ENCODE measurements at regions not wholly inside any gene's neighbourhood (a gene's known extent, or its start where the extent isn't known, plus 50 kb on each side); places are given as distances from the start of the nearest gene placed in this dataset.
"Not testable (repeated sequence)": the region's sequence is repeated elsewhere in the genome, so short reads cannot be mapped to it uniquely, and the experiment has no call there.

DNA sequence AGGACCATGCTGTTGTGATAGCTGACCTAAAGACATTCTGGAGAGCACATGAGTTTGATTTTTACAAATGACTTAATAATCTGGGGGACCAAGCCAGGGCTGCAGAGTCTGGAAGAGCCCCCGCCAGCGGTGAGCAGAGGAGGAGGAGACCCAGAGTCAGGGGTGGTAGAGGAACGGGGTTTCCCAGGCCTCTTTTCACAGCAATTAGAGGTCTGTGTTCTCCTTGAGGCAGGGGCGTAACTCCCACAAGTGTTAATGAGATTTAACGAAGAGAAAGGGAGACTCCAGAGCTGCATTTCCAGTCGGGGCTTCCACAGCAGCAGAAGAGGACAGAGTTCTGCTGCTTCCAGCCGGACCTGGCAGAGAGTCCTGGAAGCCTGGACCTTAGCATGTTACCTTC, 137.9 kb upstream of the SLC24A2 start:
- DNase-seq: no peak

DNA sequence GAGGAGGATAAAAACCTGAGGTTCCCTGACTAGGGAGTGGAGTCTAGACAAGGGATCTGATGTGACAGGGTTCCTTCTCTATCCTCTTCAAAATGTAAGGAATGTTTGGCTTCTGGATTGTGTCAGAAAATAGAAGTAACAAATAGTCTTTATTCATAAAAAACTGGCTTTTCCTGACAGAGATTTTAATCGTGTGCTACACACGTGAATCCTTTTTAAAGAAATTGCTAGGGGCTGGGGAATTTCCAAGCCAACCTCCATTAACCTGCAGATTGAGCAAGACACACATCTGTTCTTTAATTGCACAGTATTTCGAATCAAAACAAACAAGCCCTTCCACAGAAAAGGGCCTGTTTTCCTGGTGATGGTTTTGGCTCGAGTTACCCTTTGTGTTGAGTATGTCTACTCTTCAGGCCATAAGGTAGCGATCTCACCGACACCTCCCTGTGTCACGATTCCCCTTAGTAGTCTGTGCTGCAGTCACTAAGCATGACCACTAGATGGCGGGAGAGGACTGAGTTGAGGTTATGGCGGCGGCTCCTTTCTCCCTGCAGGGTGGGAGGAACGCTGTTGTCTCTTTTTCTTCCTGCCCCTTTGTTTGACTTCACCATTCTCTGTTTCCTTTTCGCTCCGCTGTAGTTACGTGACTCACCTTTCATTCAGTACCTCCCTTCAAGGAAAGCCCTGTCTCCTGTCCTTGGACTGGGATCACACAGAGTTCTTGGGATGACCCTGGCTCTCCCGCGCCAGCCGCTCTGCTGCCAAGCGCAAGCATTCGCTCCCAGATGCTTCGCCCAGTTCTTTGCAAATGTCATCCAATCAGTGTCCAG, 137.1 kb upstream of the SLC24A2 start:
- DNase-seq: peak; percentile 81

DNA sequence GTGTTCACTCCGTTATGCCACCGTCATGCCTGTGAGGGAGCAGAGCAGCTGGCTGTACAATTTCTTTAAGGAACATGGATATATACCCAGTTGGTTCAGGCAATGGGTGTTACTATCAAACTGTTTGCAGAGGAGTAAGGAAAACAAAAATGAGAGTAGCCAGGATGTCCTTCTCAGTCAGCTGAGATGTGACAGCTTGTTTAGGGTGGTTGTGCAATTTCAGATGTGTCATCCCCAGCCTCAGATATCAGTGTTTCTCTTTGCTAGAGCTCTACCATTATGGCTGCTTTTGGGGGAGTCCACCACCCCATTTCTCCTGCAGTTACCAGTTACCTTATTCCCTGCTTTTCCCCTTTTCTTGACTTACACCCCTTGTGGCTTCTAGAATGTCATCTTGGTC, 135.2 kb upstream of the SLC24A2 start:
- no peak for DNase-seq

DNA sequence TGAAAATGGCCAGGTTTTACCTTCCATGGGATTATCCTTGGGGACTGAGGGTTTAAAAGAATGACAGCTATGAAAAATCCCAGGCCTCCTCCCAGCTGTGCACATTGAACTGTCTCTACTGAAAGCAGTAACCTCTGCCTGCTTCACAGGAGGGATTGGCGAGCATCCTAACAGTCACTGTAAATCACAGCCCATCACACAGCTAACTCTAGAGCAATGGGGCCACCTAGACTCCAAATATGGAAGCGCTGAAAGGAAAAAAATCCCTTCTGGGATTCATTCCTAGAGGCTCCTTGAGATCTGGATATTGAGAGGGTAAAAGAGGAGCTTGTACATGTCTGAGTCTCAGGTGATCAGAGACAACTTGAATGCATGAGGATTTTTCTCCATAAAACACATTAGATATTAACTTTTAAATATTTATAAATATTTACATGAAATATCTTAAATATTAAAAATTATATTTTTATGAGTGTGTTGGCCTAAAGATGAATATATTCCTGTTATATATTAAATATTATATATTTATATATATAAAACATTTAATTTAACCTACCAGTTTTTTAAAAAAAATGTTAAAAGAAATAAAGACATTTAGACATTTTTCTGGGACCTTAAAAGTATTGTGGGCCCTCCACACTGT, 133.8 kb upstream of the SLC24A2 start:
- DNase-seq: no peak

DNA sequence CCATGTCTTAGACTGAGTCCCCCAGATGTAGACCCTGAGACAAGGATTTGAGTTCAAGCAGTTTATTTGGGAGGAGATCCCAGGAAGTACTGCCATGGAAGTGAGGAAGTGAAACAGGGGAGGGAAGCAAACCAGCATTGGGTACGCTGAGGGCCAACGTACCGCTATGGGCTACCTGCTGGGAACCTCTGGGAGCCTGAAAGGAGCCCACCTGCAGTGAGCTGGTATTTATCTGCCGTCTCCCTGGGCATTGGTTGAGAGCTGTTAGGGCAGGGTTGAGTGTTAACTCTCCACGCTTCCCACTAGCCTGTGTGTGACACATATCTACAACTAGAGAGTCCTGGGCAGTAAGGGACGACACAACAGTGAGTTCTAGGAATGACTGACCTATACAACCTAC, 131.6 kb upstream of the SLC24A2 start:
- no peak for DNase-seq

DNA sequence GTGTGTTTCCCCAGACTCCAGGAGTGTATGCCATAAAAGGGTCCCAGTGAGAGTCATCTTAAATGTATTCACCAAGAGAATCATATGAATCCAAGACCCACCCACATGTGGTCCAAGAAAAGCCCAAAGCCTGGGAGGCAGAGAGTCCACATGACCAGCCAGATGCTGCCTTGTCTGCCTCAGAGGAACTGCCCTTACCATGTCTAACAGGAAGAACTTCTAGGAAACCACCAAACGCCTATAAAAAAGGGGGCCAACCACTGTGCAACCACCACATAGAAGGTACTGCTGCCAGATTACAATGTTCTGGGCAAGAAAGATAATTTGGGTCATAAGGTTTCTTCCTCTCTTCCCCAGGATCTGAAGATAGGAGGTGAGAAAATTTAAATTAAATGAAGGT, 129.8 kb upstream of the SLC24A2 start:
- no peak for DNase-seq

DNA sequence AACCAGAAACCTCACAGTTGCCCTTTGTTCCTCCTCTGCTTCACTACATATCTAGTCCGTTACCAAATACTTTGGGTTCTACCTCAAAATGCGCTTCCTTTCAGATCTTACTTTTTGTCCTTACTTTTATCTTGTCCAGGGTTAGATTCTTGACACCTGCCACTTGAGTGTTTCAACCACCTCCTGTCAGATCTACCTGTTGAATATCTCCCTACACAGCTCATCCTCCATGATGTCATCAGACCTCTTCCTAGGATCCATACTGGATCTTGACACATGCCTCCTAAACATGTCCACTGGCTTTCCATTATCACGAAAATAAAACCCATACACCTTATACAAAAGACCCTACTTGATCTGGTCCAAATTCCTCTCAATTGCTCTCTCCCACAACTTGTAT, 125.2 kb upstream of the SLC24A2 start:
- no peak for DNase-seq

DNA sequence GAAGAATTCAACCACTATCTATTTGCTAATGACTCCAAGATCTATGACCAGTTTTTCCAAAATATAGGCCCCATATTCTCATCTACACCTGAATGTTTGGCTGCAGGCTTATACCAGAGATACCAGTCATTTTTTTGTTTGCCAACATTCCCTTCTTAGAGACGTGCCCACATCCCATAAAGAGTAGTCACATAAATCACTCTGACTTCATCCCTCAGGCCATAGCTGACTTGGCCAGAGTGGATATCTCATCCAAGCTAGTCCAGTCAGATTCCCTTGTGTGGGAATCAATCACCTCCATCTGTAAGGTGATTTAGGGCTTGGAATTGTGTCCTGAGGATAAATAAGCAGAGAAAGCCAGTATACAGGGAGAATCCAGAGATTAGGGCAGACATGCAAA, 124.3 kb upstream of the SLC24A2 start:
- no peak for DNase-seq

DNA sequence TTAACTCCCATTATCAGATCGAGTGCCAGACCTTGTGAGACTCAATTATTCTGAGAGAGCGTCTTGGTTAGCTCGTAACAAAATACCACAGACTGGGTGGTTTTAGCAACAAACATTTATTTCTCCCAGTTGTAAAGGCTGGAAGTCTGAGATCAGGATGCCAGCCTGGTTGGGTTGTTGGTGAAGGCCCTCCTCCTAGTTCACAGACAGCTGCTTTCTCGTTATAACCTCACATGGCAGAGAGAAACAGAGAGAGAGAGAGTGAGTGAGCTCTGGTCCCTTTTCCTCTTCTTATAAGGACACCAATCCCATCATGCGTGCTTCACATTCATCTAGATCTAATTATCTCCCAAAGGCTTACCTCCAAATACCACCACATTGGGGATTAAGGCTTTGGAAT, 114.2 kb upstream of the SLC24A2 start:
- no peak for DNase-seq

DNA sequence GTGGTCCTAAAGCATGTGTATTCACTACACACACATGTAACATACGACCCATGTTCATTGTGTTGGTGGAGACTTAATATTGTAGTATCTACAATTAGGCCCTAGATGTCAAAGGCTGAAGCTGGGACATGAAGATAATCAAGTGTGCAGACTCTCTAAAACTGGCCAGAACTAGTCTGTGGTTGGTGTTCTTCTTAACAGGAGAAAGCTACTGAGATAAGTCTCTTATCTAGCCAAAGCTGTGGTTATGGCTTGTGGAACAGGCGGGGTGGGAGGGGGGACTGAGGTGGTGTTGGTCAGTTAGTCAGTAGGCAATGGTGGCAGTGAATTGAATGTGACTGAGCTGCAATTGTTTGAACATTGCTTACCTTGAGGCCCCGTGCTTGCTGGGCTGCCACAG, 112.7 kb upstream of the SLC24A2 start:
- DNase-seq: no peak

DNA sequence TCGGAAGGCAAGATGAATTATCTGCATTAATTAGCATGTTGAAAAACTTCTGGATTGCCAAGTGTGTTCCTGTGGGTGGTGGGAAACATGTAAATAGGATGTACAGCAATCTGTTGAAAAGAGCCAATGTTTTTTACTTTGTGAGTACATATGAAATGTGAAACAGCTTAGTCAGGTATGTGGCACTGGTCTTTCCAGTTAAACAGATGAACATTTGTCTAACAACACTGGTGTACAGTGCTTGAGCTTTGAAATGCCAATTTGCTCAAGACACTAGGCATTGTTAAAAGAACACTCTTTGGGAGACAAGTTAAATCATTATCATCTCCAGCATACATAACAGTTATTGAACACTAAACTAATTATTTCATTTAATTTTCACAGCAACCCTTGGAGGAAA, 107.3 kb upstream of the SLC24A2 start:
- DNase-seq: no peak

DNA sequence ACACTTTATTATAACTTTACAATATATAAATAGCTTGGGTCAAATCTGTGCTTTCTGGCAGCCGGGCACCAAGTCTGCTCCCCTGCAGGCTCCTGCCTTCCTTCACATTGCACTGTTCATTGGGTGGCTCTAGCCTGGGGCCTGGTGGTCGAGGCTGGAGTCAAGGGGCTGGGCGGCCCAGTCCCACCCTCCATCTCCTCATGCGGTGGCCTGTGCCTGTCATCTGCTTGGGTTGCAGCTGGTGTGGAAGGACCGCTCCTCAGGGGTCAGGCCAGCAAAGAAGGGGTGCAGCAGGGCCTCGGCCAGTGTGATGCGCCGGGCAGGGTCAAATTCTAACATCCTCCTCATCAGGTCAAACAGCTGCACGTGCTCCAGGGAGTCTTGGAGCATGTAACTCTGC, 106.7 kb upstream of the SLC24A2 start:
- DNase-seq: not testable (repeated sequence)

DNA sequence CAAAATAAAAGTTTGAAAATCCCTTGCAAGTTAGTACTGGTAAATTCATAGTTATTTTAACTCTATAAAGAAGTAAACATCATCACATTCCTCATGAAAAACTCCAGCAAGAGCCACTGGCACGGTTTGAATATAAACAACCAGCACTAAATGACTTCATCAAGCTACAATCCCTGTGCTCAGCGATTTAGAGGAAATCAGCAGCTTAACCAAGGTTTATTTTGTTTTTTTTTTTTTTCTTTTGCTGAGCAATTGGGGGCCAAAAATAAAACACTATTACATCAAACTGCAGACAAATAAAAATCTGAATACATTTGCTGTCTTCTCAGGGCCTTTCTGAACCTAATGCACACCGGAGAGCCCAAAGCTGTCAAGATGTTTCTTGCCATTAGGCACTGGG, 106.2 kb upstream of the SLC24A2 start:
- no peak for DNase-seq

DNA sequence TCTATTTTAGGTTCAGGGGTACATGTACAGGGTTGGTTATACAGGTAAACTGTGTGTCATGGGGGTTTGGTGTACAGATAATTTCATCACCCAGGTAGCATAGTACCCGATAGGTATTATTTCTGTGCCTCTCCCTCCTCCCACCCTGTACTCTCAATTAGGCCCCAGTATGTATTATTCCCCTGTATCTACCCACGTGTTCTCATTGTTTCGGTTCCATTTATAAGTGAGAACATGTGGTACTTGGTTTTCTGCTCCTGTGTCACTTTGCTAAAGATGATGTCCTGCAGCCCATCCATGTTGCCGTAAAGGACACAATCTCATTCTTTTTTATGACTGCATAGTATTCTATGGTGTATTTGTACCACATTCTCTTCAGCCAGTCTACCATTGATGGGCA, 96.8 kb upstream of the SLC24A2 start:
- no peak for DNase-seq

DNA sequence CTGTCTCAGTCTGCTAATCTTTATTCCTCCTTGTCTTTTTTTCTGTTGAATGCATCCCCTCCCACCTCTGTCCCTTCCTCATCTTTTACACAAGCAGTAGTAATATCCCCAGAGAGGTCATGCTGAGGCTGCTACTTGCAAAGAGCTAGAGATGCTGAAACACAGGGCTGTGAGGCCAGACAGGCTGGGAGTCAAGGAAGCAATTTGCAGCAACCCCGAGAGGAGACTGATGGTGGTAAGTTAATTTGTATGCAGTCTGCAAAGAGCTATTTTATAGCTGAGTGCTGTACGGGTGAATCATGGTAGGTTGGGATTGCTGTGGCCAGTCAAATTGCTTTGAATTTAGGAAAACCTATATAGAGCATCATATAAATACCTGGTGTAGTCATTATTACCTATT, 90.2 kb upstream of the SLC24A2 start:
- DNase-seq: no peak

DNA sequence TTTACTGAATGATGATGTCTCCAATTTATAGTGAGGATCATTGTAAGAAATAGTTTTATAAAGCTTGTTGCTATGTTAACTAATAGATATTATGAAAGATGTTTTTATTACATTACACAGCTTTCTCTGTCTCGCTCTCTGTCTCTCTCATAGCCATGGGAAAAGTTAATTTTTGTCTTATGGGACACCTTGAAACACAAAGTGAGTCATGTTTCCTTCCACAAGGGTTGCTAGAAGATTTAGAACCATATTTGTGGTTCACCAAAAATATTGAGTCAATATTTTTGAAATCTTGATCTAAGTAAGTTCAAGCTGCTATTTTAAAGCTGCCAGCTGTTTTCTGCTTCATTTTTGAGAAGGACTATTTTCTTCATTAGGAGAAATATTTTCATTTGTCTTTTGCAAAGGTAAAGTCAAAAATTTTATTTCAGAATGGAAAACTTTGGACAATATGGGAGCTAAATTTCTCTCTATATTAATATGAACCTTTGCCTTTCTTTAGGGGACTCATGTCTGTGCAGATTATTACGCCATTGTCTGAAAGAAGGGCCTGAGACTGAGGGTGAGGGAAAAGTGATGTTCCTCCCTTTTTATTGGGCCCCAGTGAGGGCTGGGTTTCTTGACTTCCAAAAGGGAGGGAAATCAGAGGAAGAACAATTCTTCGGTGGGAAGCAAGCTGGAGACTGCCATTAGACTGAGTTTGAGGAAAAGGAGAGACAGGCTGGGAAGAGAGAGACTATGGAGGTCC, 87.9 kb upstream of the SLC24A2 start:
- DNase-seq: no peak

DNA sequence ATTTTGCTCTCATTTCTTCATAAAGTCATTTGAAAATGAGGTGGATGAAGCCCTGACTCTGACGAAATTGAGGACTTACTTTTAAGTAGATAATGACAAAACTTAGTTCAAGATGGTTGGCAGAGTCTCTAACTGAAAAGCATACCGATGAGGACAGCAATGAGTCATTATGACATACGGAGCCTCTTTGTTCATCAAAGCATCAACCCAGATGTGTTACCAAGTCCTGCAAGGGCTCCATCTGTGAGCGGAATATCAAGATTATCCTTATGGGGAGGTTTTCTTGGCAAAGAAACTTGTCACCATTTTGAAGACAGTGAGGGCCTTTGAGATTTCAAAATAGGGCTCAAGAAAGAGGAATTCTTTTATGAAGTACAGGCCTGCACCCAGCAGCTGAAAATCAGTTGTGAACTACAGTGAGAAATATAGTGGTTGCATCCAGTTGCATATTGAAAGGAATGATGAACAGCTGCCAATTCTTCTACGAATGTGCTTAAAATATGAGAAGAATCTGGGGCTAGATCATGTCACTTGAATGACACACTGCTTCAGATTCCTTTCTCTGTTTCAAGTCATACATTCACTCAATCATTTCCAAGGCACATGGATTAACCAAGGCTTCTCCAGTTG, 86.6 kb upstream of the SLC24A2 start:
- DNase-seq: no peak

DNA sequence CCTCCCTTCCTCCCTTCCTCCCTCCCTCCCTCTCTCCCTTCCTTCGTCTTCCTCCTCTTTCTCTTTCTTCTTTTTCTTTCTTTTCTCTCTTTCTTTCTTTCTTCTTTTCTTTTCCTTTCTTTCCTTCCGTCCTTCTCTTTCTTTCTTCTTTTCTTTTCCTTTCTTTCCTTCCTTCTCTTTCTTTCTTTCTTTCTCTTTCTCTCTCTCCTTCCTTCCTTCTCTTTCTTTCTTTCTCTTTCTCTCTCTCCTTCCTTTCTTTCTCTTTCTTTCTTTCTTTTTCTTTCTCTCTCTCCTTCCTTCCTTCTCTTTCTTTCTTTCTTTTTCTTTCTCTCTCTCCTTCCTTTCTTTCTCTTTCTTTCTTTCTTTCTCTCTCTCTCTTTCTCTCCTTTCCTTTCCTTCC, 84.4 kb upstream of the SLC24A2 start:
- not testable (repeated sequence) for DNase-seq

DNA sequence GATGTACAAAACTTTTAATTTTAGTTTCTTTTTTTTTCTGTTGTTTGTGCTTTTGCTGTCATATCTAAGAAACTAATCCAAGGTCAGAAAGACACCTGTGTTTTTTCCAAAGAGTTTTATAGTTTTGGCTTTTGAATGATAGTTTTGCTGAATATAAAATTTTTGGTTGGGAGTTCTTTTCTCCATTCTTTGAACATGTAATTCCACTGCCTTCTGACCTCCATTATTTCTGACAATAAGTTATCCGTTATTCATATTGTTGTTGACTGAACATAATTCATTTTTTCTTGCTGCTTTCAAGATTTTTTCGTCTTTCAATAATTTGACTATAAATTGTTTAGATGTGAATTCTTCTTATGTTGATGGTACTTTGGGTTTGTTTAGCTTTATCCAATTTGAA, 82.2 kb upstream of the SLC24A2 start:
- no peak for DNase-seq

DNA sequence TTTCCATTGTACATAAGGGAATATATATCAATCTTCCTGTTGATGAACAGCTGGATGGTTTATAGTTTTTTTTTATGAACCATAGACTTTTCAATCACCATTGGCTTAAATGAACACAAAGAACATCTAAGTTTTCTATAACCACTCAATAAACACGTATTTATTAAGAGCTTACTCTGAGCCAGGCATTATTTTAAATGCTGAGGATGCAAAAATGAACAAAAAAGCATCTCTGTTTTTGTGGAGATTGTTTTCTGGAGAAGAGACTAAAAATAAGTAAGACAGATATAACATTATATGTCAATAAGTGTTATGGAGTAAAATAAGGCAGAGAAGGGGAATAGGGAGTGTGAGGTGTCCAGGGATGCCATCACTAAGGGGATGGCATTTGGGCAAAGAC, 52.1 kb upstream of the SLC24A2 start:
- DNase-seq: no peak
